Mesothelial cell of epicardium (in vitro differentiated cells): ENCODE measurements at regions not wholly inside any gene's neighbourhood (a gene's known extent, or its start where the extent isn't known, plus 50 kb on each side); places are given as distances from the start of the nearest gene placed in this dataset.

Experiments
- DNase-seq, 2 experiments: peaks; one replicate each; pipeline ENCODE4 v3.0.0; 2021; ENCODE audit warnings: low spot score in 2 of 2; ENCODE audit not compliant: unreplicated experiment in 2 of 2
- H3K27ac Mint-ChIP-seq: 2 replicates; pipeline ENCODE4 v1.8.0; 2021; ENCODE audit warnings: mixed read lengths
- H3K27me3 Mint-ChIP-seq: 2 replicates; pipeline ENCODE4 v1.8.0; 2021; ENCODE audit warnings: low read depth, mixed read lengths
- H3K36me3 Mint-ChIP-seq: 2 replicates; pipeline ENCODE4 v1.8.0; 2021; ENCODE audit warnings: mixed read lengths
- H3K4me1 Mint-ChIP-seq: 2 replicates; pipeline ENCODE4 v1.8.0; 2021; ENCODE audit warnings: mixed read lengths
- H3K4me3 Mint-ChIP-seq: 2 replicates; pipeline ENCODE4 v1.8.0; 2021; ENCODE audit warnings: mild to moderate bottlenecking, moderate library complexity, mixed read lengths
- H3K9me3 Mint-ChIP-seq: 2 replicates; pipeline ENCODE4 v1.8.0; 2021; ENCODE audit warnings: mixed read lengths
- CTCF ChIP-seq: fragments of 200-600 bp; sonication (generic); IDR thresholded peaks from one replicate; pipeline ENCODE4 v1.5.0; 2021; ENCODE audit warnings: antibody characterized with exemption; ENCODE audit not compliant: unreplicated experiment

GRCh38 chr3:146325170-146325569, 74.3 kb upstream of the PLSCR4 start:
- no peak for TF ChIP-seq CTCF
- H3K27ac Mint-ChIP-seq, result no peak overlapping the region
- H3K27me3 Mint-ChIP-seq, result no peaks in the 10 kb centered on the region
- H3K4me3 Mint-ChIP-seq, result no peak overlapping the region
- H3K9me3 Mint-ChIP-seq, result peaks cover 7% of the 10 kb centered on the region
- no peaks in the 10 kb centered on the region for H3K36me3 Mint-ChIP-seq
- peaks cover 2% of the 10 kb centered on the region for H3K4me1 Mint-ChIP-seq
- DNase-seq, result no peak

GRCh38 chr3:146322216-146322817, 71.4 kb upstream of the PLSCR4 start:
- H3K27ac Mint-ChIP-seq, result no peak overlapping the region
- H3K36me3 Mint-ChIP-seq, result no peaks in the 10 kb centered on the region
- no peak for DNase-seq
- peaks cover 7% of the 10 kb centered on the region for H3K9me3 Mint-ChIP-seq
- no peak overlapping the region for H3K4me3 Mint-ChIP-seq
- TF ChIP-seq CTCF, result no peak
- no peaks in the 10 kb centered on the region for H3K4me1 Mint-ChIP-seq
- no peaks in the 10 kb centered on the region for H3K27me3 Mint-ChIP-seq

DNA sequence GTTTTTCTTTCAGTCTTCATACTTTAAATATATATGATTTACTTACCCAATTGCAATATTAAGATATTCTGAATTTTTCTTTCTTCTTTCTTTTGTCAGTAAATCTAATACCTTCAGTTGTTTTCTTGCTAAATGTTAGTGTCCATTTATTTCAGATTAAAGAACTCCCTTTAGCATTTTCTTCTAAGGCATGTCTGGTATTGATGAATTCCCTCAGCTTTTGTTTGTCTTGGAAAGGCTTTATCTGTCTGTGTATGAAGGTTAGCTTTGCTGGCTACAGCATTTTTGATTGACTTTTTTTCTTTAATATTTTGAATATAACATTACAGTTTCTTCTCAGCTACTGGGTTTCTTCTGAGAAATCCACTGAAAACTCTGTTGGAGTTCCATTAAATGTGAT, 64.0 kb upstream of the PLSCR4 start:
- Mint-ChIP-seq H3K4me3 (no peak overlapping the region), H3K4me1 (peaks cover 13% of the 10 kb centered on the region), H3K27me3 (no peaks in the 10 kb centered on the region), H3K9me3 (peaks cover 21% of the 10 kb centered on the region), H3K27ac (no peak overlapping the region), H3K36me3 (no peaks in the 10 kb centered on the region)
- TF ChIP-seq CTCF, result no peak
- DNase-seq, result no peak

- peaks cover 21% of the 10 kb centered on the region for H3K9me3 Mint-ChIP-seq
- no peak overlapping the region for H3K4me3 Mint-ChIP-seq
- H3K36me3 Mint-ChIP-seq, result no peaks in the 10 kb centered on the region
- no peak overlapping the region for H3K27ac Mint-ChIP-seq
- H3K4me1 Mint-ChIP-seq, result peaks cover 15% of the 10 kb centered on the region
- TF ChIP-seq CTCF, result no peak
- no peak for DNase-seq
- H3K27me3 Mint-ChIP-seq, result no peaks in the 10 kb centered on the region
Measured at GRCh38 chr3:146313746-146314111, 62.8 kb upstream of the PLSCR4 start.

DNA sequence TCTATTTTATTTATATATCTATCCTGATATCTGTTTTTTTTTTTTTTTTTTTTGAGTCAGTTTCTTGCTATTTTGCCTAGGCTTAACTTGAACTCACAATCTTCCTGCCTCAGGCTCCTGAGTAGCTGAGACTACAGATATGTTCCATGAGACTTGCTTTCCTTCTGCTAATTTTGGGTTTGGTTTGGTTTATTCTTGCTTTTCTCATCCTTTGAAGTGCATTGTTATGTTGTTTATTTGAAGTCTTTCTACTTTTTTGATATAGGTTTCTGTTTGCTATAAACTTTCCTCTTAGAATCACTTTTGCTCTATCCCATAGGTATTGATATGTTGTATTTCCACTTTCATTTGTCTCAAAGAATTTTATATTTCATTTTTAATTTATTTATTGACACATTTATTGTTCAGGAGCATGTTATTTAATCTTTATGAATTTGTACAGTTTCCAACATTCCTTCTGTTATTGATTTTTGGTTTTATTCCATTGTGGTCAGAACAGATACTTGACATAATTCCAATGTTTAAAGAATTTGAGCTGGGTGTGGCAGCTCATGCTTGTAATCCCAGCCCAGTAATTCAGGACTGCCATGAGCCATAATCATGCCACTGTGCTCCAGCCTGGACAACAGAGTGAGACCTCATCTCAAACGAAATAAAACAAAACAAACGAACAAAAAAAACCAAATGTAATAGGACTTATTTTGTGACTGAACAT, 62.3 kb upstream of the PLSCR4 start:
- no peak overlapping the region for H3K4me3 Mint-ChIP-seq
- no peaks in the 10 kb centered on the region for H3K36me3 Mint-ChIP-seq
- peaks cover 21% of the 10 kb centered on the region for H3K9me3 Mint-ChIP-seq
- TF ChIP-seq CTCF, result no peak
- no peaks in the 10 kb centered on the region for H3K27me3 Mint-ChIP-seq
- H3K4me1 Mint-ChIP-seq, result peaks cover 20% of the 10 kb centered on the region
- H3K27ac Mint-ChIP-seq, result no peak overlapping the region
- no peak for DNase-seq

- Mint-ChIP-seq H3K36me3 (no peaks in the 10 kb centered on the region), H3K4me1 (peaks cover 18% of the 10 kb centered on the region), H3K27me3 (no peaks in the 10 kb centered on the region), H3K4me3 (no peak overlapping the region), H3K27ac (peak overlapping the region; percentile 81), H3K9me3 (peaks cover 42% of the 10 kb centered on the region)
- TF ChIP-seq CTCF, result no peak
- no peak for DNase-seq
Measured at GRCh38 chr3:146308682-146309081, 57.8 kb upstream of the PLSCR4 start.
